HG03039 (cell line): ENCODE measurements at regions not wholly inside any gene's neighbourhood (a gene's known extent, or its start where the extent isn't known, plus 50 kb on each side); places are given as distances from the start of the nearest gene placed in this dataset.
"Not testable (repeated sequence)": the region's sequence is repeated elsewhere in the genome, so short reads cannot be mapped to it uniquely, and the experiment has no call there.

Source experiments
- ATAC-seq: cut with Tn5 transposase; IDR thresholded peaks from one replicate; pipeline ENCODE4 v1.9.1; 2021; ENCODE audit warnings: mild to moderate bottlenecking, moderate library complexity; ENCODE audit not compliant: unreplicated experiment

DNA sequence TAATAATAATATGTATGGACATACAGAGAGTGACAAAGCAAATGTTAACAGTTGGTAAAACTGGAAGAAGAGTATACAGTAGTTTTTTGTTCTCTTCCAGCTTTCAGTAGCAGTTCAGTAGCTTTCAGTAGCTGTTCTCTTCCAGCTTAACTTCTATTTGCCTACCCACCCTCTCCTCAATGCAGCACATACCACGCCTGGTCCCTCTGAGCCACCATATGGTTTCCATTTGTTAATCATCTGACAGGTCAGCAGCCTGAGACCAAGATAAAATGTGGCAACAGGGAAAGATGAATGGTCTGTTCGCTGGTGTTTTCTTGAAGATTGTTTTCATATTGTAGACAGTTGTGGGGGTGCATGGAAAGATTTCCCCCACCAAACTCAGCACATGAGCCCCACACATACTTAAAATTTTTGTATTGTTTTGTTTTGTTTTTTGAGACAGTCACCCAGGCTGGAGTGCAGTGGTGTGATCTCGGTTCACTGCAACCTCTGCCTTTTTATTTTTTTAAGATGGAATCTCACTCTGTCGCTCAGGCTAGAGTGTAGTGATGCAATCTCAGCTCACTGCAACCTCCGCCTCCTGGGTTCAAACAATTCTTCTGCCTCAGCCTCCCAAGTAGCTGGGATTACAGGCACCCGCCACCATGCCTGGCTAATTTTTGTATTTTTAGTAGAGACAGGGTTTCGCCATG, 56.8 kb downstream of the ATP6V0E2 start:
- not testable (repeated sequence) for ATAC-seq

GRCh38 chr7:149933776-149934175, 60.0 kb downstream of the ATP6V0E2 start:
- not testable (repeated sequence) for ATAC-seq

- ATAC-seq, result not testable (repeated sequence)
These were observed 73.6 kb downstream of the ATP6V0E2 start for GRCh38 chr7:149947346-149947745.

DNA sequence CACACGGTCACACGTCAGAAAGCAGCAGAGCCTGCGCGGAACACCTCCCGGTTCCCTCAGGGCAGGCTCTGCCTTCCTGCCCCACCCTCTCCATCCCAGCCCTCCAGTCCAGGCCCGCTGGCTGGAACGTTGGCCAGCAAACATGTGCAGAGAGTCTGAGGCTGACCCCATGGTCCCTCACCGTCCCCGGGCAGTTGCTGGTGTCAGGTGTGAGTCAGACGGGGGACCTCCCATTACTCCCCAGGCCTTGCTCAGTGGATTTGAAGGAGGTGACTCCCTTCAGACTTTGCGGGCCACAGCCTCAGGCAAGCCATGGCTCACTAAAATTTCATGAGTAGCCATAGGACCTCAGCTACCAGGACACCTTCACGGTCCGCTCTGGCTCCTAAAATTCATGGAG, 74.7 kb downstream of the ATP6V0E2 start:
- not testable (repeated sequence) for ATAC-seq

GRCh38 chr7:149949863-149950577, 76.3 kb downstream of the ATP6V0E2 start:
- ATAC-seq, result not testable (repeated sequence)

- not testable (repeated sequence) for ATAC-seq
These were observed 76.8 kb downstream of the ATP6V0E2 start for GRCh38 chr7:149950578-149950924.

DNA sequence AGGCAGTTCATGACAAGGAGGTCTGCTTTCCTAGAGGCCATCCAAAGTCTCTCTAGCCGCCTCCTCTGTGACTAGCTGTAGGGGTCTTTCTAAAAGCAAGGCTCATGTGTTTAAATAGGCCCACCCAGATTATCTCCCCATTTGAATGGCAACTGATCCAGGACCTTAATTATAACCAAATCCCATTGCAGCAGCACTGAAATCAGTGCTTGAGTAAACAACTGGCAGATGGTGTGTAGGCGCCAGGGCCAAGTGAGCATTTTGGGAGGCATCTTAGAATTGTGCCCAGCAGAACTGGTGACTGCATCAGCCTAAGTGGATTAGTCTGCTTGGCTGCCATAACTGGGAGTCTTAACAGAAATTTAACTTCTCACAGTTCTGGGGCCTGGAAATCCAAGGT, 77.8 kb downstream of the ATP6V0E2 start:
- not testable (repeated sequence) for ATAC-seq

DNA sequence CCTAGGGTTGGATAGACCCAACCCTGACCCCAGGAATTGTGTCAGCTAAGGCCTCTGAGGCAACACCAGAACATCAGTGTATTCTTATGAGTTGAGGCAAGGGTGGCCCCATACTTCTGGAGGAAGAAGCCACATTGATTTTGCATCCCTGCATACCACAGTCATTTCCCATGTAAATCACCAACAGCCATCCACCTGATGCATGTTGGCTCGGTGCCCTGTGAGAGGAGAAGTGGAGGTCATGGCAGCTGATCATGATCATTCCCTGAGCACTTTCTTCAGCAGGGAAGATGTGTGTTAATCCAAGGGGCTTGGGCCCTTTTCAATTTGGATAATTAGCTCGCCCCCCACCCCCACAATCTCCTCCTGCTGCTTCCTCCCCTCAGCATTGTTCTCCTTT, 85.1 kb downstream of the ATP6V0E2 start:
- ATAC-seq, result not testable (repeated sequence)

DNA sequence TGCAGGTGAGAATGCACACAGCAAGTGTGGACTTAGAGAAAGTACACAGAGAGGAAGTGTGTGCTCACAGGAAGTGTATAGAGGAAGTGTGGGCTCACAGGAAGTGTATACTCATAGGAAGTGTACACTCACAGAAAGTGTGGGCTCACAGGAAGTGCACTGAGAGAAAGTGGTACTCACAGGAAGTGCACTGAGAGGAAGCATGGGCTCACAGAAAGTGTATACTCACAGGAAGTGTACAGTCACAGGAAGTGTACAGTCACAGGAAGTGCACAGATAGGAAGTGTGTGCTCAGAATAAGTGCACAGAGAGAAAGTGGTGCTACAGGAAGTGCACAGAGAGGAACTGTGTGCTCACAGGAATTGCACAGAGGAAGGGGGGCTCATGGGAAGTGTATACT, 87.1 kb downstream of the ATP6V0E2 start:
- not testable (repeated sequence) for ATAC-seq

- not testable (repeated sequence) for ATAC-seq
These were observed 88.1 kb downstream of the ATP6V0E2 start for GRCh38 chr7:149961878-149962277.

DNA sequence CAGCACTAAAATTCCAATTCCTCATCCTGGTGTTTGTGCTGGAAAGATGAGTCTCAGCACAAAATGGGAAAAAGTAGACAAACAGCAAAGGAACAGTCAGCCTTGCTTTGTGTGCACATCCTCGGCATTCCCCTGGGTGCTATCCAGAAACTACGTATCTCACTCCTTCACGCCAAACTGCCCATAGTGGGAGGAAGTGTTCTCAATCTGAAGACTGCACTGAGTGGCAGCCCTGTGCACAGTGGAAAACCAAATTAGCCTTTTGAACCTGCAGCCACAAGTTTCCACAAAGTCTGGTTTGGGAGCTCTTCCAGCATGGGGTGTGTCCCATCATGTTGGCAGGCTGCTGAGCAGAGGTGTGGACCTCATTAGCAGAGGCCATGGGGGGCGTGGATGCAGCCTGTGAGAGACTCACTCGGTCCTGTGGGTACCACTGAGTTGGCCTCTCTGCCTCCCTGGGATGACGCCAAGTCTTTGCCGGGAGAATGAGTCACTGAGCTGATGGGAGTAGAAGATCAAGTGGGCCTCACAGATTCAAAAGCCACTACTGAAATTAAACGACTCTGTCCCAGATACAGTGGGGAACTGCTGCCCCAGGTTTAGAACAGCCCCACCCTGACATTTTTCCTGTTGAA, 89.0 kb downstream of the ATP6V0E2 start:
- not testable (repeated sequence) for ATAC-seq

GRCh38 chr7:149963985-149964384, 90.2 kb downstream of the ATP6V0E2 start:
- ATAC-seq, result not testable (repeated sequence)

DNA sequence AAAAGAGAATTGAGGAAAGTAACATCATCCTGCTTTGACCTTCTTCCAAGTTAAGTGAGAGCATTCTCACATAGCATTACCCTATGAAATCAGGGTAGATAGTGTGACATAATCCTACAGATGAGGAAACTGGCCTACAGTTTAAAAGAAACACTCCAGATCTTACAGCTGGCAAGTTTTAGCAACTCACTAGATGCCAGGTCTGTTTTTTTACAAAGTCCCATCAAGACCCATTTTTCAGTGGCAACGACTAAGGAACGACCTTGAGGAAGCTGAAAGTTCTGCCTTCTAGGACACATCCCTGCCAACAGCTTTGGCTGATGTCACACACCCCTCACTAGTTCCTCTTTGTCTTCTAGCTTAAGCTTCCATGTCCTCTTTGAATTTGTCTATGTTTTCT, 92.7 kb downstream of the ATP6V0E2 start:
- ATAC-seq, result not testable (repeated sequence)

DNA sequence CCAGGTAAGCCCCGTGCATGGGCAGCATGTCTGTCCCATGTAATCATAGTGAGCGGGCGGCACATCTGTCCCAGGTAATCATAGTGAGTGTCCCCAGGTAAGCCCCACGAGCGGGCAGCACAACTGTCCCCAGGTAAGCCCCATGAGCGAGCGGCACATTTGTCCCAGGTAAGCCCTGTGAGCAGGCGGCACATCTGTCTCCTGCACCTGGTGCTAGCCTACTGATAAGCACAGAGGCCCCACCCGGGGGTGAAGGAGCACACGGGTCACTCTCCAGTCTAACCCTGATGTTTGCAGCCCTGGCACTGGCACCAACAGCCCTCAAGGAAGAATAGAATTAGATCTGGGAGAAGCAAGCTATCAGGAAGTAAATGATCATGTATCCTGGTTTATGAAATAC, 99.2 kb downstream of the ATP6V0E2 start:
- not testable (repeated sequence) for ATAC-seq

GRCh38 chr7:149973681-149974080, 99.9 kb downstream of the ATP6V0E2 start:
- ATAC-seq, result not testable (repeated sequence)

DNA sequence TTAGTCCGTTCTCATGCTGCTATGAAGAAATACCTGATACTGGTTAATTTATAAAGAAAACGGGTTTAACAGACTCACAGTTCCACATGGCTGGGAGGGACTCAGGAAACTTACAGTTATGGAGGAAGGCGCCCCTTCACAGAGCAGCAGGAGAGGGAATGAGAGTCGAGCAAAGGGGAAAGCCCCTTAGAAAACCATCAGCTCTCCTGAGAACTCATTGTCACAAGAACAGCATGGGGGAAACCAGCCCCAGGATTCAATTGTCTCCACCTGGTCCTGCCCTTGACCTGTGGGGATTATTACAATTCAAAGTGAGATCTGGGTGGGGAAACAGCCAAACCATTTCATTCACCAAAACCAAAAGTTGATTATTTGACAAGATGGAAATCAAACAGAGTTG, 101.8 kb downstream of the ATP6V0E2 start:
- ATAC-seq, result not testable (repeated sequence)

- not testable (repeated sequence) for ATAC-seq
These were observed 104.8 kb downstream of the ATP6V0E2 start for GRCh38 chr7:149978537-149978936.

GRCh38 chr7:149978944-149979343, 105.2 kb downstream of the ATP6V0E2 start:
- ATAC-seq, result not testable (repeated sequence)

DNA sequence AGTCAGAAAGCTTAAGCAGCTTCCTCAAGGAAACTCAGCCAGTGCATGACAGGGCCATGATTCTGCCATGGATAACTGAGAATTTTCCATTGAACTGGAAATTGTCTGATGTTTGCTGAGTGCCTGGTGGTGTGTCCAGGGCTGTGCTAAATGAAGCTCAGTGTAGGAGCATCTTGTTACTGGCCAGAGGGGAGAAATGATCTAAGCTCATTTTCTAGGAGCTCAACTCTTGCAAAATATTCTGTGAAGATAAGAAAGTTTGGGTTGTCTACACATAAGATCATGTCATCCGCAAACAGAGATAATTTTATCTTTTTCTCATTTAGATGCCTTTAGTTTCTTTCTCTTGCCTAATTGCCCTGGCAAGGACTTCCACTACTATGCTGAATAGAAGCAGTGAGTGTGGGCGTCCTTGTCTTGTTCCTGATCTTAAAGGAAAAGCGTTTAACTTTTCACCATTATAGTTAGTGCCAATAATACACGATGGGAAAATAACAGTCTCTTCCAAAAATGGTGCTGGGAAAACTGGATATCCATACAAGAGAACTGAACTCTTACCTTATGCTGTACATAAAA, 108.9 kb downstream of the ATP6V0E2 start:
- not testable (repeated sequence) for ATAC-seq

DNA sequence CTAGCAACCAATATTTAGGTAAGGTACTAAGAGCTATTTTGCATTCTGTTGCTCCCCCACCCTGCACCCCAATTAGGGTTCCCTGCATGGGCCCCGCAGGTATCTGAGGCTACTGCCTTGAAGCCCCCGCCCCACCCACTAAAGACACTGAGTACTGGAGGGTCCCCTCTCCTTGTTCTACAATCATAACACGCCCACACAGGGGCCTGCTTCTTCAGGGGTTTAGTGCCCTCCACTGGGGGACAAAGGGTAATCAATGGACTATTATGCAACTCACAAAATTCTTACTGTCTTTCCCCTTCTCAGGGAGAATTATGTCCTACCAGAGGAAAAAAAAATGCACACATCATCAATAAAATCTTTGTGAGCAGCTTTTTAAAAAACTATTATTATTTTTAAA, 113.1 kb downstream of the ATP6V0E2 start:
- ATAC-seq, result not testable (repeated sequence)

DNA sequence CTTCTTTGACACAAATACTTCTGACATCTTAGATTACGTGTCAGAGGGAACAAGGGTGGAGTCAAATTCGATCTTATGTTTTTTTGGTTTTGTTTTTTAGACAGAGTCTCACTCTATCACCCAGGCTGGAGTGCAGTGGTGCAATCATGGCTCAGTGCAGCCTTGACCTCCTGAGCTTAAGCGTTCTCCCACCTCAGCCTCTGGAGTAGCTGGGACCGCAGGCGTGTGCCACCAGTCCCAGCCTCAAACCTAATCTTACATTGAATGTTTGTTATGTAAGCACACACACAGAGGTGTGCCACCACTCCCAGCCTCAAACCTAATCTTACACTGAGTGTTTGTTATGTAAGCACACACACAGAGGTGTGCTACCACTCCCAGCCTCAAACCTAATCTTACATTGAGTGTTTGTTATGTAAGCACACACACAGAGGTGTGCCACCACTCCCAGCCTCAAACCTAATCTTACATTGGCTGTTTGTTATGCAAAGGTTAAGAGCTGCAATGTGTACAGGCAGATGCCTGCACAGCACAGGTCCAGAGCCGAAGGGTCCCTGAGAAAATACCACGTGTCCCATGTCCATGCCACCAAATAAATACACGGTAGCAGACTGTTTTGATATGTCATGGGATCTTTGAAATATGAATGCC, 118.0 kb downstream of the ATP6V0E2 start:
- not testable (repeated sequence) for ATAC-seq
